ENCODE measurements at regions not wholly inside any gene's neighbourhood (a gene's known extent, or its start where the extent isn't known, plus 50 kb on each side); places are given as distances from the start of the nearest gene placed in this dataset.
A peak's percentile ranks its signal among the peaks of the same experiment; 100 is the strongest.

DNA sequence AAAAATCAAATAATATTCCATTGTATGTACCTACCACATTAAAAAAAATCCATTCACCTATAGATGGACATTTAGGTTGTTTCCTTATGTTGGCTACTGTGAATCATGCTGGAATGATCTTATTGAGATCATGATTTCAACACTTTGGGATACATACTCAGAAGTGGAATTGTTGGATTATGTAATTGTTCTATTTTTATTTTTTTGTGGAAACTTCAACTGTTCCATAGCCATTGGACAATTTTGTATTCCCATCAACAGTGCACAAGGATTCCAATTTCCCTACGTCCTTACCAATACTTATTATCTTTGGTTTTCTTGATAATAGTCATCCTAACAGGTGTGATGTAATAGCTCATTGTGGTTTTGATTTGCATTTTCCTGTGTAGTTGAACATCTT lies 834.0 kb downstream of the MAFB start:
- DNase-seq: no peak

DNA sequence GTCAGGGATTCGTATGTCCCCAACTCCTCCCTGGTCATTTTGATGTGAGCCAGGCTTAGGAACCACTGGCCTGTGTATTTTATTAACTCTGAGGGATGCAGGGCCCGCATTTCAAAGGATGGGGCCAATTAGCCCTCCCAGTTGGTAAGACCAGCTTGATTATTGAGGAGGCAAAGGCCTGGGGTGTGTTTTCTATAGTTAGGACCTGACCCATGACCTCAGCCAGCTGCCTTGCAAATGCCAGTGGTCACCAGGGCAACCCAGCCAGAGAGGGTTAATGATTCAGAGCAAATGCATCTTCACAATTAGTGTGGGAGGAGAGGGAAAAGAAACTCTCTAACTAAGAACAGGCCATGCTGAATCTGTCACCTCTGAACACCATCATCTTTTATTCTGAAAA lies 835.4 kb downstream of the MAFB start:
- DNase-seq: peak; percentile 81

DNA sequence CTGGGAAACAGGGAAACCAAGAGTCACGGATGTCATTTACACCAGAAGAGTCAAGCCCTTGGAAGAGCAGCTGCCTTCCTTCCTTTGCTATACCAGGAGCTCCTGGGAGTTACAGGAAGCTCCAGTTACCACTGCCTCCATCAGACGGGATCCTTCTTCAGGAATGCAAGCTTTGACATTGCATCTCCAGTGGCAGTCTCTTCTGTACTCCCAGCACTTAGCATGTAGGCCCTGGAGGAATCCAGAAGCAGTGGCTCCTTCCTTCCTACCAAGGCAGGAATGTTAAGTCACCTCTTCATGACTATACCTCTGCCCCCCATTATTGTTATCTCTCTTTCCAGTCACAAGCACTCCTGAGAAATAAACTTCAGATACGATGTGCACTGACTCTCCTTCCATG lies 836.0 kb downstream of the MAFB start:
- DNase-seq: no peak

DNA sequence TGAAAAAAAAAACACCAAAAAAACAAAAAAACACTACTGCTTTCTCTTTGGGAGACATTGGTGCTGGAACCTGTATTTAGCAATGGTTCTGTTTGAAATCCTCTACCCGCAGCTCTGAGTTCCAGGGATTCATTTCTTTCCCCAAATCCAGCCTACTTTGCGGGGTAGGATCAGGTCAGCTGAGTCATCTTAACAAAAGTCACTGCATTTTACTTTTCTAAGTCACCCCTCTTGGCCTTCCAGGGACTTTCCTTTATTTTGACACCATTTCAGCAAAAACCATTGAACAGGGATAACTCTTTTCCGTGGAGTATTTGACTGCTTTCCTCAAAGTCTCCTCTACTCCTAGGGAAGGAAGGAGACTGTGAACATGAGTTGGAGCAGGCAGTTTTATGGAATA lies 837.6 kb downstream of the MAFB start:
- peak; percentile 71 for DNase-seq

DNA sequence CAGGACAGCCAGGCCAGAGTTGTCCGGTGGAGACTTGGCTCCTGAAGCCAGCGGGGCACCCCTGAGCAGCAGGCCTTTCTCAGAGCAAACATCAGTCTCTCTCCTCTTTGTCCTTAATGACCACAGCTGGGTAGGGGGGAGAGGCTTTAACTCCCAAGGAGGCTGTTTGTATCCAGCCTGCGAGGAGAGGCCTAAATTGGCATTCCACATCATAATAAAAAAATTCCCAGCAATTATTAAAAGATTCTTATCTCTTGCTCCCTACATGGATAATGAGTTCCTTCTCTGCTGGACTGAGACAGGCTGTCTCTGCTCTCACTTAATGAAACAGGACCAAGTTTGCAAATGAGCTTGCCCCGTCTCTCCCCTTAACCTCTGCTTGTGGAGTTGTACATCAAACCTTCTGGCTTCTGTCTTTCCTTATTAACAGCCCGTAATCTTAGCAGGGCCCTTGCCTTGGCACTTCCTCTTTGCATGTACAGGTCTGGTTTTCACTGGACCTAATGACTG lies 838.2 kb downstream of the MAFB start:
- peak; percentile 38 for DNase-seq

DNA sequence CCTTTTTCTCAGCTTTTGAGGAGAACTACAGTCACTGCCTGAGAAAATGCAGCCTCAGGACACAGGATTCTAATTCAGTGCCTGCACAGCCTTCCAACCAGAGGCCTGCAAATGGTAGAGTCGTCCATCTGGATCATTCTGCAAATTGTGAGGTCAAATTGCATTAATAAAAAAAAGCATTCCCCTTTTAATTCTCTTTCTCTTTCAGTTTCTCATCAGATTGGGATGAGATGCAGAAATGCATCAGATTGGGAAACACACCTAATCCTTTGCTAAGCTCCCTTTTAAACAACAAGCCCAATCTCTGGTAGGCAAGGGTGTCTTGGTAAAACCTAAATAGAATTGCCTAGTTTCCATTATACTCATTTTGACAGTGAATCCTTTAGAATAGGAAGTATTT lies 838.8 kb downstream of the MAFB start:
- no peak for DNase-seq

DNA sequence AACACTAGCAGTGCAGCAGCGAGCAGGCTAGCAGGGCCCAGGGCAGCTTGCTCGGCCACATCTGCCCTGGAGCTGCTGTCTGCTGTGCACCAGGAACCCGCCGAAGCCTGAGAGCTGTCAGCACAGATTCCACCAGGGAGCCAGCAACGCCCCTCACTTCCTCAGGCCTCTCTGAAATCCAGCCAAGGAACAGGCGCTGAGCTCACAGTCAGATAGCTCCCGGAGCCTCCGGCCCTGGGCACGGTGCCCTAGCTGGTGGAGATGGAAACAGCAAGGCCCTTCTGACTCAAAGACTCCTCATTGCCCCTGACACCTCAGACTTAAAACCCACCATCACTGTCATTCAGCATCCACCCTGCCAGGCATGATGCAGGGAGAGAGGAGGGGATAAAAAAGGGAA lies 839.4 kb downstream of the MAFB start:
- peak; percentile 96 for DNase-seq

DNA sequence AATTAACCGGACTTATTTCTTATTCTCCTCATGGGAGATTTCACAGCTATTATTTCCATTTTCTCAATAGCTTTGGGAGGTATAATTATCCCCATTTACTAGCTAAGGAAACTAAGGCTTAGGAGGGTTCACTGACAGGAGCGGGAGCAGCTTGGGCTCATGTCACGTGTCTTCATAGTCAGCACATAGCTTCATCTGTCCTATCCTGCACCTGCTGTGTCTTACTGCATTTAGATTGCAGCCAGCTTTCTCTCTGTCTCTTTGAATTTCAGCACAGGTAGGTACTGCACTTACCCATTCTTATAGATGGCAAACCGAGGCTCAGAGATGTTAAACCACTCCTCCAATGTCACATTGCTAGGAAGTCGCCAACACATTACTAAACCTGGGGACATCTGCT lies 839.9 kb downstream of the MAFB start:
- DNase-seq: no peak

DNA sequence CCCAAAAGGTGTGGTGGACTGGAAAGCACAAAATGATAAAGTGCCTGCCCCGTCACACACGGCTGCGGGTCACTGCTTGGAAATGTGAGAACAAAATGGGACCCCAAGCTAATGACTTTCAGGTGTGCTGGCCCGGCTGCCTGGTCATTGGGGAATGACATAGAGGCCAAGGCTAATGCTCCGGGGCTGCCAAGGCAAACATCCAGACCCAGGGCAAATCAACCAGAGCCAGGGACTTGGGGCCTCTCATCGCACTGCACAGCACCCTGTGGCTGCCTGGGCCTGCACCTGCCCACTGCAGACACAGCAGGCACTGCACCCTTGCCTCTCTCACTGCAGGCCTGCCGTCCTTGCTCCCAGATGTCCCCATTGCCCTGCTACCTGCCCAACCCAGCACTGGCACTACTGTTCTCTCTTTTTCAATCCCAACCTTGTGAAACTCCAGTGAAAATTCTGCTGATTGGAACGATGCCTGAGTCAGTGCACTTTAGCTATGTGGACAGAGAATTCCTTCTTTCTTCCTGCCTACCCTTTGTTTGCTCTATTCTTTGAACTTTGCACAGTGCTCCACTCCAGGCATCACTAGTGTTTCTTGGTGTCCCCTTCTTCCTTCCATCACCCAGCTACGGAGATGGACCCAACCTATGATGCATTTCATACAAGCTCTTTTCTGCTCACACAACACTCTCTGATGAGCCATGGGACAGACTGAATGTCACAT lies 849.5 kb downstream of the MAFB start:
- no peak for DNase-seq

DNA sequence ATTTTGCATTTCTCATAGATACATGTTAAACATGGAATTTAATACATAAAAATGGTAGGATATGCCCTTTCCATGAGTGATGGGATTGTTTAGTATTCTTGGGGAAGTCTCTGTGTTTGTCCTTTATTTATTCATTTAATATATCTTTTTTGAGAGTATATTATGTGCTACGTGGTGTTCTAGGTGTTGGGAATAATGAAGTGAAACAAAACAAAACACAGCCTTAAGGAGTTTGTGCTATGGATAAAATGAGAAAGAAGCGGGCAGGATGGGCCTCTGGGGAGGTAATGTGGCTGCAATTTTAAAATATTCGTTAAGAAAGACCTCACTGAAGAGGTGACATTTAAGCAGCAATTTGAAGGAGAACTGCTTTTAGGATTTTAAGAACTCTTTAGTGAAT lies 851.5 kb downstream of the MAFB start:
- no peak for DNase-seq

DNA sequence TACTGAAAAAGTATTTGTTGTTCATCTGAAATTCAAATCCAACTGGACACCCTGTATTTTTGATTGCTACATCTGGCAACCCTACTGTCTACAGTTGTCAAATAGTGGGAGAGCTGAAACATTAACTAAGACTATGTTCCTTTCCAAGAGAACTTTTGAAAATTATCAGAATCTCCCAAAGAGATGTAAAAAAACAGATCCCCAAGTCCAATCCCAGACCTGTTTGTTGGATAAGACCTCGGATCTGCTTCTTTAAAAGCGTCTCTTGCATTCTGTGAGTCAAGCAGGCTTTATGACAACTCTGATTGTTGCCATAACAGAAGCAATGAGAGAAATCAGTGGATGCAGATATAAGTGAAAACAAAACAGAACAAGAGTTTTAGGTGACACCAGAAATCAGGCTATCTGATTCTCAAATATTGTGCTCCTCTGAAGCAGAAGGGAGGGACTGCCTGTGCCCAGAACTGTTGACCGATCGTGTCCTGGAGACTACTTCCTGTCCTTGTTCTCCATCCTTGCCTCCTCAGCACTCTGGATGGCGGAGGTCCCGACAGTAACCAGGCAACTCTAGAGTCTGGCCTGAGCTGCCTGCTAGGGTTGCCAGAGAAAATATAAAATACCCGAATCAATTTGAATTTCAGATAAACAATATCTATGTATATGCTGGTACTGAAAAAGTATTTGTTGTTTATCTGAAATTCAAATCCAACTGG lies 853.8 kb downstream of the MAFB start:
- DNase-seq: no peak

DNA sequence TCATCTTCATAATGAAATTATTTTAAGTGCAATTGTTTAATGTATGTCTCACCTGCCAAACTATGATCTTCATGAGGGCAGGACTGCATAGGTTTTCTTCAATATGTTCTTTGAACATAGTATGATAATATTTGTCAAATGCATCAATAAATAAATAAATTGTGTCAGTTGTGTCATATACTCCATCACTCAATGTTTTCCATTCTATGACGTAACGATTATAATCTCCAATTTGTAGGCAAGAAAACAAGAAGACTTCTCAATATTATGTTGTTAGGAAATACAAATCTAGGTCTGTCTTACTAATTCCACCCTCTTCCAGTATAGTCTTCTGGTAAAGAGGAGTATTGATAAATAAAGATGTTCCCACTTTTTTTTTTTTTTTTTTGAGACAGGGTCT lies 858.1 kb downstream of the MAFB start:
- no peak for DNase-seq

DNA sequence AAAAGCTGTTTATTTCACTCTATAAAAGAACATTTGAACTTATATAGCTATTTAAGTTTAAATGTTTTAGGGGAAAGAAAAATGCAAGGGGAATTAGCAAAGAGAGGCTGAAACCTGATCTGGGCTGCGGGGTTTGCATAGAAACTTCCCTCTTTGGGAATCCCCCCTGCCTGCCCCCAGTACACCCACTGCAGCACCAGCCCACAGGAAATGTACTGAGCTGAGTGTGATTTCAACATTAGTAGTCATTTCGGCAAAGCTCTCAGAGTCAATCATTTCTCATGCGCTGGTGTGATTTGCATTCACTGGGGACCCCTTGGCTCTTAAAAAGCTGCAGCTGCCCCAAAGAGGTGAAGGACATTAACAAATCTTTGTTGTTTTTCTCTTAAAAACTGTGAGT lies 859.4 kb downstream of the MAFB start:
- DNase-seq: no peak

DNA sequence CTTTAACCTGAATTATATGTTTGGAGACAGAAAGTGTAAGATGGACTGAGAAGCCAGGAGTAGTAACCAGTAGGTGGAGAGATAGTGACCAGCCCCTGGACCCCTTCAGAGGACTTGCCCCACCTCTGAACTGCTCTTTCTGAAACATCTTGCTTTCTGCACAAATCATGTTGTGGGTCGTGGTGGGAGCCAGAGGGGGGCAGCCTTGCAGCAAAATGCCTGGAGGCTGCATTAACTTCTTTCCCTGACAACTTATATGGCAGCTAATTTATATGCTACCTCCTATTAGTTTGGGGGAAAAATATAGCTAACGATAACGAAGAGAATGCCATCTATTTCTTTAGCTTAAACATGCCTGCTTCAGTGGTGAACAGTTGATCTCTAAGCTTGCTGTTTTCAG lies 859.8 kb downstream of the MAFB start:
- peak; percentile 53 for DNase-seq

DNA sequence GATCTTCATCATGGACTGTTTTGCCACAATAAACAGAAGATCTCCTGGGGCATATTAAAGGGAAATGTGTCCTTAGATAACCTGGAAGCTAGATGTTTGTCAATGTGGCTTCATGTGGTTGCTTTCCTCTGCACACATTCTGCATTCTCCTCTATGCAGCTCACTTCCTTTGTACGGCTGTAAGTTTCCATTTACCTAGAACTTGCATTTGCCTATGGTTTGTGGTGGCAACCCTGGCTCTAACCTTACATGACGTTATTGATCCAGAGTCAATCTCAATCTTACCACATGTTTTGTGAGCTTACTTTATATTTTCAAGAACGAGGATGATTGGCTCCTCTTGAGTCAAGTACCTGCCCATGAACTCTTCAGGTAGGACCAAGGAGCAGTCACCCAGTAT lies 863.1 kb downstream of the MAFB start:
- DNase-seq: peak; percentile 22

DNA sequence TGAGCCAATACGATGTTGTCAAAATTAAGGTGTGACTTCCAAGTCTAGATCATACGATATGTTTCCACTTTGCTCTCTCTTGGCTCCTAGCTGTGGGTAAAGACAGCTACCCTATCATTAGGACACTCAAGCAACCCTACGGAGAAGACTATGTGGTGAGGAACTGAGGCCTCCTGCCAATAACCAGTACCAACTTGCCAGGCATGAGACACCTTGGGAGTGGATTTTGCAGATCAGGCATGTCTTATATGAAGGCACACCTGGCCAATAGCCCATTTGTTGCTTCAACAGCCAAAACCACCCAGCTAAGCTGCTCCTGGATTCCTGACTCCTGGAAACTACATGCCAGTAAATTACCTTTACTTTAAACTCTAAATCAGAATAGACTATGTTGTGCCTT lies 863.4 kb downstream of the DHX35 start:
- no peak for DNase-seq

DNA sequence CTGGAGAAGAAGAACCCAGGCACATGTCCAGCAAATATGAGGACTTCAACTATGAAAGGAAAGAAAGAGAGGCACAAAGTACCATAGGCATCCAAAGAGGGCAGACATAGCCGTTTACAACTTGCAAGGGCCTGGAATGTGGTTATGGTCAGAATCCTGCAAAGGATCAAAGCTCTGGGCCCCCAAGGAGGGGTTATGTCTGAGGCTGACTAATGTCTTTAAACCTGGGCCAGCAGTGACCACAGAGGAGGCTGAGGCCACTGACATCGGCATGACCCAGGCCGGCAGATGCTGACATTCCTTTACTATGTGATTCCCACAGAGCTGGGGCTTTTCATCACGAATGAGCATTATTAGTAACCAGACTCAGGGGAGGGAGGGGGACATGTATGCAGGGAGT lies 861.1 kb downstream of the DHX35 start:
- DNase-seq: peak; percentile 90

DNA sequence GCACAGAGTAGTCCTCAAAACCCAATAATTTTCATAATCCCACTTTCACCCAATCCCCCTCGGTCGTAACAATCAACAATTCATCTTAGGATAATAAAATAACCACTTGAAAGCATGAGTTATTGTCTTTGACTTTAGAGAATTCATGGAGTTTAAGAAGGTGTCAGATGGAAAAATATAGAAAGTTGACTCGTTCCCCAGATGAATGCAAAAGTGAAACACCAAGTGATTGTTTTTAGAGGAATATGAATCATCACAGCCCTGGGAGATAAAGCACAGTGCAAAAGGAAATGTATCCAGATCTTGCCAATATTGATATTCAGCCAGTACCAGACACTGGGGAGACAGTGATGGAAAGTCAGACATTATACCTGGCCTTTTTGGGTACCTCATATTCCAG lies 860.5 kb downstream of the DHX35 start:
- peak; percentile 61 for DNase-seq

DNA sequence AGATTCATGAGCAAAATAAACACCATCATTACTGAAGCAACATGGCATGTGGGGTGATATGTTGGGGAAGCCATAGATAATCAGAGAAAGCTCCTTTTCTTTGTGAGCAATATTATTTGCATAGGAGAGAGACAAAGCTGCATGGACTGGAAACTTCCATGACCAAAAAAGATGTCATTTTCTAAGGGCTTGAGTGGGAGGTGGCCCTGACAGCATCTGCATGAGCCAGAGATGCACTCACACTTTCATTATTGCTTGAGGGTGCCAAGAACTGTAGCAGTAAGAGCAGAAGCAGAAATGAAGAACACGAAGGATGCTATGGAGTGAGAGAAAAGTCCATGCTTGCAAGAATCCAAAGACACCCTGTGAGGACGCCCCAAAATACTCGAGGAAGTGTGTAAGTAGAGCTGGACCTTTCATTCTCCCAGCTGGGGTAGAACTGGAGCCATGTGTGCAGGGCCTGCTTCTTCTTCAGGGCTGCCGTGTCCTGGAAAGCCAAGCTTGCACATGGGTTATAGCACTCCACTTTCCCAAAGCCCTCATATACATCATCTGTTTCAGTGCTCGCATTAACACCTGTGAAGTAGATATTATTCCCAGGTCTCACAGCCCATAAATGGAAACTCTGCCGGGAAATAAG lies 851.2 kb downstream of the DHX35 start:
- no peak for DNase-seq

DNA sequence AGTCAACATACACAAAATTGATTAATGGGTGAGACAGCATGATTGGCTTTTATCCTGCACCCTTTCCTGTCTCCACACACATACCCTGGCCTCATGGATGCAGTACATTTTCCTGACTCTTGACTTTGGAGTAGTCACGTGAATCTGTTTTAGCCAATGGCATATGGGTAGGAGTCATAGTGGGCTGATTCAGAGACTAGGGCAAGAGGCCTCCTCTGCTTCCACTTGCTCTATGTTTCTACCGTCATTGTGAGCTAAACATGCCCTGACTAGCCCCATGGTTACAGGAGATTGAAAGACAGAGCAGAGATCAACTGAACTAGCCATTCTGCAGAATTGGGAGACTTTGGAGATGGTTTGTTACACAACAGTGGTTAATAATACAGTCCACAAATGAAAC lies 850.0 kb downstream of the DHX35 start:
- DNase-seq: no peak

DNA sequence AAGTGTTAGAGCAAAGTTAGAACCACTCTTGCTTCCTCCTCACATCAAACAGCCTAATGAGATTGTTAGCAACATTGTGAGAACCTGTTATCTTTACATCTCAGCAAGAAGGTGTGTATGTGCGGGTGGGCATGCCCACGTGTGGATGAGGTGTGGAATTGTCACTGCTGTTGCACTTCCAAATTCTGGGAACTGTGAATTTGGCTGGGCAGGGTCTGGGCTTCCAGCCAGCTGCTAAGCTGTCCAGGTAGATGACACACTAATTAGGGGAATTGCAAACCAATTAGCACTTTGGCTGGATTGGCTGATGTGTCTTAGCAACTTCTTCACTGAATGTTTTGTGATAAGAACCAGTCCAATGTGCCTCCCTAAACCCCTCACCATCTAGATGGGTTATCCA lies 848.2 kb downstream of the DHX35 start:
- DNase-seq: no peak

DNA sequence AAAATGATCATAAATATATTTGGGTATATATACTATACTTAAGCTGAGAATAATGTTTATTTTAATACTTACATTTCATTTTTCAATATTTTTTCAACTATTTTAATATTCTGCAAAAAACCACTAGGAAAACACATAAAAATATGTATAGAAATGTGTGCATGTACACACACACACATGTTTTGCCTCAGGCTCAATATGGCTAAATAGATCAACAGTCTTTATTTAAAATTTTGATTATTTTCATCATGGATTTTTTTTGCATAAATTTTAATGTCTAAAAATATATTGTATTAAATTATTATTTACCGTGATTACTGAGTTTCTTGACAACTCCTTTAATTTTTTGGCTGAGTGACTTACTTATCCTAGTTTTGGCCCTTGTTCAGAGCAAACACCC lies 846.5 kb downstream of the DHX35 start:
- DNase-seq: no peak

DNA sequence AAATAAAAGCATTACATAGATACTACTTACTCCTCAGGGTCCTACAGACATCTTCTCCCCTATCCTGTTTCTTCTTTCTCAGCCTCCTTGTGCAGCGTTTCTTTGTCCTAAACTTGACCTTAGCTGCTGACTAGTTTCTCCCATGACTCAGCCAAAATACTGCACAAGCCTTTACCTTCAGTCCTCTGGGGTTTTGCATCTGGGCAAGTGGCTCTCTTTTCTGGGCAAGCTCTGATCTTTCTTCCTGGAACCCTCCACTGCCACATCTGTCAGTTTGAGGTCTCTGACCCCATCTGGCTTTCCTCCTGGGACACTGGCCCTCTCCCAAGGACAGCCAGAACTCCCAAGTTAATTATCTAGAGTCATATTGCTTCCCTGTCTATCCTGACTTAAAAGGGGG lies 838.4 kb downstream of the DHX35 start:
- DNase-seq: peak; percentile 71

DNA sequence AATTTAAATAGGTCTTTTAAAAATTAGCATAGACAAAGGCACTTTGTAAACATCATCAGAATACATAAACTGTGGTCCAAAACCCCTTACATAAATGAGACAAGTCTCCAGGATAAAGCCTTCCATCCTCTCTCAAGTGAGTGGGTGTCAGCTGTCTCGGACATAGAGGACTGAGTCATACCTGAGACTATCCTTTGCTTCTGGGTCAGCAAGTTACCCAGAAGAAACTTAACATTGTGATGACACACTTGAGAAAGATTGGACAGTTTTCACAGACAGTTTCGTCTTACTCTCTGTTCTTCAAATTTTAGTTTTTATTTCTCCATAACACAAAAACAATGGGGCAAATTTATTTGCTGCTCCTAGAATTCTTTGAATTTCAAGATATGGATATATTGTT lies 838.0 kb downstream of the DHX35 start:
- peak; percentile 34 for DNase-seq

Data from fibroblast of skin of scalp (primary cell).